ENCODE measurements at regions not wholly inside any gene's neighbourhood (a gene's known extent, or its start where the extent isn't known, plus 50 kb on each side); places are given as distances from the start of the nearest gene placed in this dataset.

DNA sequence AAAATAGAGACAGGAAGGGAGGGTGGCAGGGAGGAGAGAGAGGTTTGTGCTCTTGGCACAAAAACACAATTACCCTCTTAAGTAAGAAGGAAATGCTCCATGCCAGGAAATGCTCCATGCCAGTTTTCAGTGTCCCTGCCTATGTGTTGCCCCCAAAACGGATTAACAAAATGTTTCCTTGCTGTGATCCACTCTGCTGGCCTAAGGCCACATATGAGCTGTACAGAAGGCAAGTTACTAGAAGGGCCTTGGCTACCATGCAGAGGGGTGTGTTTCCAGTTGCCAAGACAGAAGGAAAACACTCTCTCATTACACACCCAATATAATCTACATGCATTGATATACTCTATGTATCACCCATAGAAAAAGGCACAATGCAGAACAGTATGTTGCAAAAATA, 98.2 kb upstream of the PTPRG start:
- TF ChIP-seq, protein P1, sequence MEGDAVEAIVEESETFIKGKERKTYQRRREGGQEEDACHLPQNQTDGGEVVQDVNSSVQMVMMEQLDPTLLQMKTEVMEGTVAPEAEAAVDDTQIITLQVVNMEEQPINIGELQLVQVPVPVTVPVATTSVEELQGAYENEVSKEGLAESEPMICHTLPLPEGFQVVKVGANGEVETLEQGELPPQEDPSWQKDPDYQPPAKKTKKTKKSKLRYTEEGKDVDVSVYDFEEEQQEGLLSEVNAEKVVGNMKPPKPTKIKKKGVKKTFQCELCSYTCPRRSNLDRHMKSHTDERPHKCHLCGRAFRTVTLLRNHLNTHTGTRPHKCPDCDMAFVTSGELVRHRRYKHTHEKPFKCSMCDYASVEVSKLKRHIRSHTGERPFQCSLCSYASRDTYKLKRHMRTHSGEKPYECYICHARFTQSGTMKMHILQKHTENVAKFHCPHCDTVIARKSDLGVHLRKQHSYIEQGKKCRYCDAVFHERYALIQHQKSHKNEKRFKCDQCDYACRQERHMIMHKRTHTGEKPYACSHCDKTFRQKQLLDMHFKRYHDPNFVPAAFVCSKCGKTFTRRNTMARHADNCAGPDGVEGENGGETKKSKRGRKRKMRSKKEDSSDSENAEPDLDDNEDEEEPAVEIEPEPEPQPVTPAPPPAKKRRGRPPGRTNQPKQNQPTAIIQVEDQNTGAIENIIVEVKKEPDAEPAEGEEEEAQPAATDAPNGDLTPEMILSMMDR (IDR thresholded peaks at IDR 0.05; ENCODE audit: low read length): no peak
- no peak for TF ChIP-seq EZH2 (optimal IDR thresholded peaks at IDR 0.05; ENCODE audit: low read depth, low read length)

All from MM.1S (cell line).